Muscle layer of duodenum (tissue), 2 donors: ENCODE measurements at regions not wholly inside any gene's neighbourhood (a gene's known extent, or its start where the extent isn't known, plus 50 kb on each side); places are given as distances from the start of the nearest gene placed in this dataset.

Experiments used
- H3K27ac ChIP-seq: one replicate; pipeline ENCODE4 v1.7.0; 2013; ENCODE audit warnings: mild to moderate bottlenecking, low read length
- H3K27me3 ChIP-seq: one replicate; pipeline ENCODE4 v1.7.0; 2013; ENCODE audit warnings: low read depth, mild to moderate bottlenecking, control low read depth, low read length
- H3K36me3 ChIP-seq, 2 donors: one replicate each; pipeline ENCODE4 v1.7.0; 2013; ENCODE audit warnings: low read length in 2 of 2, control low read depth in 1 of 2, mild to moderate bottlenecking in 1 of 2; ENCODE audit not compliant: insufficient read depth in 2 of 2, control insufficient read depth in 1 of 2
- H3K4me1 ChIP-seq, 2 donors: one replicate each; pipeline ENCODE4 v1.7.0; 2013; ENCODE audit warnings: low read length in 2 of 2, mild to moderate bottlenecking in 2 of 2, control low read depth in 1 of 2, moderate library complexity in 1 of 2; ENCODE audit not compliant: insufficient read depth in 2 of 2, control insufficient read depth in 1 of 2
- H3K4me3 ChIP-seq, 2 donors: one replicate each; pipeline ENCODE4 v1.7.0; 2013; ENCODE audit warnings: low read length in 2 of 2, low read depth in 1 of 2, mild to moderate bottlenecking in 1 of 2
- H3K9me3 ChIP-seq, 2 donors: one replicate each; pipeline ENCODE4 v1.7.0; 2013; ENCODE audit warnings: low read length in 2 of 2, control low read depth in 1 of 2, mild to moderate bottlenecking in 1 of 2; ENCODE audit not compliant: control insufficient read depth in 1 of 2
- donor health status: healthy.

DNA sequence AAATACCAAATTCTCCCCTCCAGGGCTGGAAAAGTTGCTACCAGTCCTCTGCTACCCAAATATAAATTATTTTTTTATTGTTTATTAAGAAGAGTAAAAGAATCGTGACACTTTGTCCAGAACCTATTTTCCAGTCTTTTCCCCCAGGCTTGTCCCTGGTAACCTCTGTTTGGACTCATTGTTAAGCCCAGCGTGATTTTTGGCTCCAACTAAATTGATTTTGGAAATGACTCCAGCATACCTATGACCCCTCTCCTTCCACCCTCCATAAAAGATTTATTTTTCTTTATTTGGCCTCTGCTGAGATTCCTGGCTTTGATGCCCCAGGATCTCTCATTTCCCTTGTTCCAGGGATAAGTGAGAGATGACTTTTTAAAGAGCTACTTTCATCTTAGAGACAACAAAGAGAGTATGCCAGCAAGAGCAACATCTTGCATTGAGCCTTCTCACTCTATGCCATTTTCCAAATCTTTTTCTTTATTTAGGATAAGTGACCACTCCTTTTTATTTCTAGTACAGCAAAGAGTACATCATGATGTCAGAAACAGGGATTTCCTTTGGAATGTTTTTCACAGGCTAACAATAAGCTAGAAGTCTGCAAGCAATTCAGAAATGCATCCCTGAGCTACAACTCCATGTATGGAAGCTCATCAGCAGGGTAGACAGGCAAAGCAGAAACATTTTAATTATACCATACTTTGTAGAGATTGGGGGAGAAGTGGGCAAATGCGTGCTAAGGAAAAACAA, 75.8 kb downstream of the DAD1 start:
- H3K4me3 ChIP-seq, result no peak overlapping the region
- H3K27ac ChIP-seq, result peak overlapping the region; percentile 60
- no peaks in the 10 kb centered on the region for H3K36me3 ChIP-seq
- H3K4me1 ChIP-seq, result peaks cover 8 to 51% of the 10 kb centered on the region in 2 donors
- no peaks in the 10 kb centered on the region for H3K9me3 ChIP-seq
- no peaks in the 10 kb centered on the region for H3K27me3 ChIP-seq

DNA sequence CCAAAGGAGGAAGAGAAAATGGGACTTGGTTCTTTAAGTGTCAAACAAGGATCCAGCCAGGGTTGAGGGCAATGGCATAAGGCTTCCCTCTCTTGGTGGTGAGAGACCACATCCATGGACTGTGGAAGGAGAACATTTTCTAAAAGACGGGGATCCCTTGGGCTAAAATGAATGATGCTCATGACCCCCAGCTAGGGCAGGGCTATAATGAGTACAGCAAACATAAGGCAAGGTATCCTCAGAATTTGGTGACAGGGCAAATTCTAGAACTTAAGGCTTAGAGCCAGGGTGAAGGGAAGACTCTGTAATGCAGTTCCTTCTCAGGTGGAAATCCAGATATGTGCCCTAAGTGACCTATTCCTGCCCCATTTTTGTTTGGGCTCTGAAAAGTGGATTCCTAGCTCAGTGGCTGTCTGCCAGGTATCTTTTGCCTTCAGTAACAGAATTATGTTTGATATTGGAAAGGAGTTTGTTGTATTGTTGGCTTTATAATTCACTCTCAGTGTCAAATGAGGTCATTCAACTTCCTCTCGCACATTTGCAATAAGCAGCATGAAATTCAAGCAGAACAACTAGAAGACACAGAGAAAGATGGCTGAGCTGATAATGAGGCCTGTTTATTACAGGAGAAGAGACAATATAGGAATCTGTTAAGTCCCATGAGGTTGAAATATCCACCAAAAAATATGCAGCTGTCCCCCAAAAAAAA, 76.8 kb downstream of the DAD1 start:
- H3K36me3 ChIP-seq, result no peaks in the 10 kb centered on the region
- H3K9me3 ChIP-seq, result no peaks in the 10 kb centered on the region
- peaks cover 8 to 51% of the 10 kb centered on the region in 2 donors for H3K4me1 ChIP-seq
- no peak overlapping the region for H3K4me3 ChIP-seq
- H3K27ac ChIP-seq, result peak overlapping the region; percentile 60
- no peaks in the 10 kb centered on the region for H3K27me3 ChIP-seq

DNA sequence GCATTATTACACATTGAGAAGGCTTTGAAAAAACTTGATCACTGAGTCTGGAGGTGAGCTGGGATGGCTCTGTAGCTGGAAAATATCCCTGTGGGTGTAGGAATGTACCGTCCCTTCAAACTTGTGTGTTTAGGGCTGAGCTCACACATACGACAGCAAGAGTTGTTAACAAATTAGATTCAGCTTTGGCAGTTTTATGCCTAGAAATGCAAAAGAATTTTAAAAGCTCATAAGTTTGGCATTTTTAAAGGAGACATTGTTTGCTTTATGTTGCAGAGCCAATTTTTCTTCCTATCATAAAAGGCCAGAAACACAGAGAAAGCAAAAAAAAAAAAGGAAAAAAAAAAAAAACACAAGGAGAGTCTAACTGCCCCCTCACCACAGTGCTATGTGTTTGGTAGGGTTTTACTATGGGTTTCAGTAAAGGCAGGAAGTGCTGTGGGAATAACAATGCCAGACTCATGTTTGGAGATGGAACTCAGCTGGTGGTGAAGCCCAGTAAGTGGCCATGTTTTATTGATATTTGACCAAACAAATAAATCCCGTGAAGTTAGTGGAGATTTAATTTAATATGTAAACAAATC, 78.4 kb downstream of the DAD1 start:
- Histone ChIP-seq H3K27ac (no peak overlapping the region), H3K9me3 (no peaks in the 10 kb centered on the region), H3K36me3 (no peaks in the 10 kb centered on the region), H3K27me3 (no peaks in the 10 kb centered on the region), H3K4me1 (peaks cover 8 to 37% of the 10 kb centered on the region in 2 donors), H3K4me3 (no peak overlapping the region)

DNA sequence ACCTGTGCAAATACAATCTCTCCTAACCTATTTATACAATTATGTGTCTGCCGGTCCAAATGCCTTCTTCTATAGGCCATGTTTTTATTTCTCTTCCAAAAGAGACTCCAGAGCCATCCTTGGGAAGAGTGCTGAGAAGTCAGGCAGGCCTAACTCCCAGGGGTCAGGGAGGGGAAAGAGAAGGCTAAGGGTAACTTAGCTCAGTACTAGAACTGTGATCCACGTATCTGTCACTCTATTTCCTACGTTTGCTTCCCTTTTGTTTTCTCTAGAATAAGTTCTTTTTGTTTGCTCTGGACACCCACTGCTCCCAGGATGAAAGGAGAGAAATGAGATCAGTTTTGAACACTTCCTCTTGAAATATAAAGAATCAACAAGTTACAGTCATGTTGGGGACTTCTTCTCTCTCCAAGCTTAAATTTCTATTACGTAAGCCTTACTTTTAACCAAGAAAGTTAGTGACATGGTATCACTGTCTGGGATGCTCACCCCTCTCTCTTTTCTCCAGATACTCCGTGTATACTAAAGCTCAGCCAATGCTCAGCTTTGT, 79.2 kb downstream of the DAD1 start:
- H3K36me3 ChIP-seq, result no peaks in the 10 kb centered on the region
- H3K4me3 ChIP-seq, result no peak overlapping the region
- no peak overlapping the region for H3K27ac ChIP-seq
- peaks cover 8 to 29% of the 10 kb centered on the region in 2 donors for H3K4me1 ChIP-seq
- H3K27me3 ChIP-seq, result no peaks in the 10 kb centered on the region
- no peaks in the 10 kb centered on the region for H3K9me3 ChIP-seq

DNA sequence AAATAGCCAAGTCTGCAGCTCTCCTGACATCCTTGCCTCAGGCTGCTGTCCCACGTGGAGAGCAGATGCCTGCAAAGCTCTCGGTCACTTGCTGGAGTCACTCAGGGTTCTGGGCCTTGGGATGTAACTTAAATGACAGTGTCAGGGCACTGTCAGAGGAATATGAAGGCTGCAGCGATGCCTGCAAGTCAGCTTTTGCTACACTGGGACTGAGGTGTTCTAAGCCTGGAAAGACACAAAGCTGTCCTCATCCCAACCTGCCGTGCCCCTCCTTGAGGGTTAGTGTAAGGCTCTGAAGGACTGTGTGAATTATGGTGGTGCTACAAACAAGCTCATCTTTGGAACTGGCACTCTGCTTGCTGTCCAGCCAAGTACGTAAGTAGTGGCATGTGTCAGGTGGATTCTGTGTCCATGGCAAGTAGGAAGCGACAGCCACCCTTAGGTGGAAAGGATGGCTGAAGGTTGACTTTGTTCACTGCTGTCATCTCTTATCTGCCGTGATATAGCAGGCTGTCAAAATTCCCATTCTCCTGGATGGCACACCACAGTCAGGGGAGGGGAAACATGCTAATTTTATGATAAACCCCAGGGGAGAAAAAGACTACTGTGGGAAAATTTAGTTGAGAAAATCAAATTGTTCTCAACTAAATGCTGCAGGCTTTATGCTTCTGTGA, 79.9 kb downstream of the DAD1 start:
- Histone ChIP-seq H3K27me3 (no peaks in the 10 kb centered on the region), H3K9me3 (no peaks in the 10 kb centered on the region), H3K4me1 (peaks cover 8 to 25% of the 10 kb centered on the region in 2 donors), H3K36me3 (no peaks in the 10 kb centered on the region), H3K27ac (no peak overlapping the region), H3K4me3 (no peak overlapping the region)

DNA sequence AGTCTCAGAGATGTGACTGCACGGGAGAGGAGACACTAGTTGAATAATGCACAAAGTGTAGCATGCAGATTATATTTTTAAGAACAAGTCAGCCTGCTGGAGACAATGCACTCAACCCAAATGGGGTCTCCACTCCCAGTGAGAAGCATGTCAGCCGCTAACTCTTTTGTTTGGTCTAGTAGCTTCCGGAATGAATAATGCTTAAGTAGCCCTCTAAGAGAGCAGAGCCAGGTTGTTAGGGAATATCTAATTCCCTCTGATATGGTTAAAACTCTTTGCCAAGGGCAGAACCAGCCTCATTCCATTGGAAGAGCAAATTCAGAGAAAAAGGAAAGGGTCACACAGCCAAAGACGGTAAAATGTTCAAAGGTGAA, 80.4 kb downstream of the DAD1 start:
- H3K36me3 ChIP-seq, result no peaks in the 10 kb centered on the region
- H3K27me3 ChIP-seq, result no peaks in the 10 kb centered on the region
- no peak overlapping the region for H3K4me3 ChIP-seq
- H3K27ac ChIP-seq, result no peak overlapping the region
- H3K4me1 ChIP-seq, result peaks cover 6 to 20% of the 10 kb centered on the region in 2 donors
- H3K9me3 ChIP-seq, result no peaks in the 10 kb centered on the region

DNA sequence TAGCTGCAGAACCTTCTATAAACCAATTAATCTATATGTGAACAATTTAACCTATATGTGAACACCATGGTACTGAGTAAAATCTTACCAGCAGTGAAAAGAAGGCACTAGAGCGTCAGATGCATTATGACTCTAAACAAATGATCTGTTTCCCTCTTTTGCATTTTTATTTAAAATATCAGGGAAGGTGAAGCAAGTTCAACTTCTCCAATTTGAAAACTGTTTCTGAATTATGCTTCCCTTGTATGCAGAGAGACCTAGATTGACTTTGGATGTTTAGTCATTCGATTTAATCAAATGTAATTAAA, 80.9 kb downstream of the DAD1 start:
- H3K4me1 ChIP-seq, result peaks cover under 1 to 14% of the 10 kb centered on the region in 2 donors
- no peak overlapping the region for H3K27ac ChIP-seq
- no peak overlapping the region for H3K4me3 ChIP-seq
- H3K9me3 ChIP-seq, result no peaks in the 10 kb centered on the region
- no peaks in the 10 kb centered on the region for H3K36me3 ChIP-seq
- H3K27me3 ChIP-seq, result no peaks in the 10 kb centered on the region

DNA sequence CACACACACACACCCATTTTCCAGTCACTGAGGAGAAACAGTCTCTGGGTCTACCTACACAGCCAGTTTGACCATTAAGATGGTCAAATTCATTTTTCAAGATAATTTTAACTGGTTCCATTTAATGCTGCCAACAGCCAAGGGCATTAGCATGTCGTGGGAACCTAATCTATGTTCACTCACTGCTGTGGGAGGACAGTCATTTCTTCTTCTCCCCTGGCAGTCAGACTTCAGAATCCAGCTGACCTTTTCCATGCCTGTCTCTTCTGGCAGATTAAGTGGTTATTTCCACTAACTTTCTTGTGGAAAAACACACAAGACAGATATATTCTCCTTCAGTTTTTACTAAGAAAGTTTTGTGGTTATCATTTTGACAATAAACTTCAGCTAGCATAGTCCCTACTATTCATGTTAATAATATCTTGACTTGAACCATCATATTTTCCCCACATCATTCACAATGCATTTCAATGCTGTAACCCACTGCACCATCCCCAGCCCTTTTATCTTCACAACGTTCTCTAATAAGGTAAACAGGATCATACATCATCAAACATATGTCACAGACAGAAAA, 82.2 kb downstream of the DAD1 start:
- H3K27ac ChIP-seq, result no peak overlapping the region
- H3K36me3 ChIP-seq, result no peaks in the 10 kb centered on the region
- peaks cover 0 to 5% of the 10 kb centered on the region in 2 donors for H3K4me1 ChIP-seq

DNA sequence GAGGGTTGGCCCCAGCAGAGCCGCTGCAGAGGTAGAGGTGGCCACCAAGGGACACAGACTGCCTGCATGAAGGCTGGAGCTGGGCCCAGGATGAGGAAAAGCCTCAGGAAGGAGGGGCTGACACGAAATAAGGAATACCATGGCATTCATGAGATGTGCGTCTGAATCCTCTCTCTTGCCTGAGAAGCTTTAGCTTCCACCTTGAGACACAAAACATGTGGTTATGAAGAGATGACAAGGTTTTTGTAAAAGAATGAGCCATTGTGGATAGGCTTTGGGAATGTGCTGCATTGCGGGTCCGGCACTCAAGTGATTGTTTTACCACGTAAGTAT, 82.7 kb downstream of the DAD1 start:
- no peaks in the 10 kb centered on the region for H3K36me3 ChIP-seq
- no peak overlapping the region for H3K27ac ChIP-seq
- no peaks in the 10 kb centered on the region for H3K9me3 ChIP-seq
- peaks cover 0 to 5% of the 10 kb centered on the region in 2 donors for H3K4me1 ChIP-seq
- no peaks in the 10 kb centered on the region for H3K27me3 ChIP-seq
- no peak overlapping the region for H3K4me3 ChIP-seq

More for the DNA sequence above, 82.2 kb downstream of the DAD1 start:
- Histone ChIP-seq H3K4me3 (no peak overlapping the region), H3K27me3 (no peaks in the 10 kb centered on the region), H3K9me3 (no peaks in the 10 kb centered on the region)

DNA sequence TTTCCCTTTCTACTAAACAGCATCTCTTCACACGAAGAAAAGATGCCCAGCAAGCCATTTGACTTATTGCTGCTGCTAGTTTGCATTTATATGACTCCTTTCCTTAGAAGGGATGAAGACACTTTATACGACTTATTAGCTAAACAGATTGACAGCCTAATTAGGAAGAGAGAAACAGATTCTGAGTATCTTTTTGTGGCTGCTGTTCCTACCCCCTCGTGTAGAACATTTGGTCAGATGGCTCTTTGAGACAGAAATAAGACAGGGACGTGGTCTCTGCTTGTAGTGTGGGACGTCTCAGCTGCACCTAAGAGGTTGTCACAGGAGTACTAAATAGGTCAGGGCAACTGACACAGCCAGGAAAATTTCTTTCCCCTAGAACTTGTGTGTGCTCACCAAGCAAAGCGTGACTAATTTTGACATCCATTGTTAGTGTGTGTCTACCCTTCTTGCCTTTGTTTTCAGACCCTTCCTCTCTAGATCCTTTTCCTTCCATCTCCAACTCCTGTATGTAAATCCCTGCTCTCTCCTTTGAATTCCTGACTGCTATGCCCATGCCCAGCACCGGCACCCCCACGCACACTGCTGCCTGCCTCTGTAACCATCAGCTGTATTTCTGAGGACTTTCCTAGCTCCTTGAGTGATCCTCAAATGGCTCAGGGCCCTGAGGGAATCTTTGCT, 83.2 kb downstream of the DAD1 start:
- Histone ChIP-seq H3K27me3 (no peaks in the 10 kb centered on the region), H3K9me3 (no peaks in the 10 kb centered on the region), H3K27ac (no peak overlapping the region), H3K4me3 (no peak overlapping the region), H3K4me1 (peaks cover 0 to 5% of the 10 kb centered on the region in 2 donors), H3K36me3 (no peaks in the 10 kb centered on the region)
